Activated CD4-positive, alpha-beta T cell treated with anti-CD3 and anti-CD28 coated beads, Interleukin-2, amount 50 U/mL, for 24 hours (primary cell): ENCODE measurements at regions not wholly inside any gene's neighbourhood (a gene's known extent, or its start where the extent isn't known, plus 50 kb on each side); places are given as distances from the start of the nearest gene placed in this dataset.

ENCODE experiments used
- DNase-seq, 2 donors: peaks; one replicate each; pipeline ENCODE4 v3.0.0-alpha.2; 2020; ENCODE audit warnings: low read depth in 1 of 2, low spot score in 1 of 2

- no peak for DNase-seq
Observed at GRCh38 chr16:79271583-79271982, 329.0 kb downstream of the MAF start.

DNA sequence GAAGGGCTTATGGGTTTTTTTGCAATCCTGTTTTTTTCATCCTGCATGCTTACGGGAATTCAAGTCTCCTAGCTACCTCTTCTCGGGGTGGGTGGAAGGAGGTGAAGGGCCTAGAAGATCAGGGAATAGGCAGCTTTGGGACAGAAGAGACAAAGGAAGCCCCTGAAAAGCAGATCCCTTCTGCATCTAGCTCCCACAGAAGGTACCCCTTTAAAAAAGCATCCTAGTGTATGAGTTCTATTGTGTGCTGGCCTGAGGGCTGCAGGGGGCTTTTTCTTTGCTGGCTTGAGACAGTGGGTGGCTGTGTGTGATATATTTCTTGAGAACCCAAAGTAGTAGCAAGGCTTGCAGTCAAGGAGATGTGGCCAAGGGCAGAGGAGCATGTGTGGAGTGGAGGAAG is 330.5 kb downstream of the MAF start:
- DNase-seq, result no peak

DNA sequence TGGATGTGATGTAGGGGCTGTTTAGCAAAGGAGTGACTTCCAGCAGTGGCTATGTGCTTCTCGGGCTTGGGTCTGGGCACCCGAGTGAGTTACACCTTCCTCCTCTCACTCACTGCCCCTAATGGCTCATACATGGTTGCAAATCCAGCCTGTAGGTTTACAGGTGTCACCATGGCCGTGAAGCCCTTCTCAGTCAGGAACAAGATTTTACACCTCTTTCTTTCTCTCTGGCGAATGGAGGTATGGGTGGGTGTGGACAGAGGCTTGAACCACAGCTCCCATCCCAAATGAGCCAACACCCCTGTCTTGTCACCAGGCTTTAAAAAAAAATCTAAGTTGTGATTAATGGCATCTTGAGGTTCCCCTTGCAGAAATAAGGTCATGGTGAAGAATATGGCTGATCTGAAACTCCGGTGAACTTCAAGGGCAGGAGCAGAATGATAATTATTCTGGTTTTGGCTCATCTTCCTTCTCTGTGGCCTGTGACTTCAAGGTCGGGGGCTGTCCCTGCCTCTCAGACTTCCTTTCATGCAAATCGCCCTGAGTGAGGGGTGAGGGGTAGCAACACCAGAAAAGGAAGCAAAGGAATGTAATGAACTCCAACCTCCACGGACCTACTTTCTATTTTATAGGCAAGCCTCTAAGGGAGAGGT is 331.2 kb downstream of the MAF start:
- DNase-seq, result peak in 1 of 2 donors; percentile 71

DNA sequence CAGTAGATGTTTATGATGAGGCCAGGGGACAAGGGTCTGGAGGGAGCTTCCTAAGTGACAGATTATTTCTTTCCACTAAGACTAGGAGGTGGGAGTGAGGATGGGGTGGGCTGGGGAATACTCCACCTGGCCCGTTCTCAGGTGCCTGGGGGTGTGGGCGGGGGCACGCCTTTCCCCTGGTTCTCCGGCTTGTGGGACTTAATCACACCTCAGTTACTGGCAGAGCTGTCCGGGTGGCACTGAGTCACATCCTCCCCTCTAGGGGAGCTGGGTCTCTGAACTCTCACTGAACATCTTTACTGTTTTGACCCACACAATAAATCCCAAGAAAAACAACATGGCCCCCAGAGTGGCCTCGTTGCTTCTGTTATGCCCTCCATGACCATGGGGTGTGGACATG is 332.8 kb downstream of the MAF start:
- DNase-seq, result peak in 1 of 2 donors; percentile 17

GRCh38 chr16:79267146-79267545 is 333.4 kb downstream of the MAF start:
- no peak for DNase-seq

DNA sequence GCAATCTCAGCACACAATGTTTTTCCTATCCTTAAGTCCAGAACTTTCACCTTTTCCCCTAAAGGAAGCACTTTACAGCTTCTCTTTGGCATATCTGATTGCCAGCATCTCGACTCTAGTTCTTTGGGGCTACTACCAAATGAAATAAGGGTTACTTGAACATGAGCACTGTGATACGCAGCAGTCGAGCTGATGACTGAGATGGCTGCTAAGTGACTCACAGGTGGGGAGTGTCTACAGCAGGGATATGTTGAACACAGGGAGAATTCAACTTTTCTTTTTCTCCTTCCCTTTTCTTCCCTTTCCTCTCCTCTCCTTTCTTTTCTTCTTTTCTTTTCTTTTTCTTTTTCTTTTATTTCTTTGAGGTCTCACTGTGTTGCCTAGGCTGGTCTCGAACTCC is 334.8 kb downstream of the MAF start:
- no peak for DNase-seq

- DNase-seq, result no peak
Observed at GRCh38 chr16:79265196-79265595, 335.3 kb downstream of the MAF start.

DNA sequence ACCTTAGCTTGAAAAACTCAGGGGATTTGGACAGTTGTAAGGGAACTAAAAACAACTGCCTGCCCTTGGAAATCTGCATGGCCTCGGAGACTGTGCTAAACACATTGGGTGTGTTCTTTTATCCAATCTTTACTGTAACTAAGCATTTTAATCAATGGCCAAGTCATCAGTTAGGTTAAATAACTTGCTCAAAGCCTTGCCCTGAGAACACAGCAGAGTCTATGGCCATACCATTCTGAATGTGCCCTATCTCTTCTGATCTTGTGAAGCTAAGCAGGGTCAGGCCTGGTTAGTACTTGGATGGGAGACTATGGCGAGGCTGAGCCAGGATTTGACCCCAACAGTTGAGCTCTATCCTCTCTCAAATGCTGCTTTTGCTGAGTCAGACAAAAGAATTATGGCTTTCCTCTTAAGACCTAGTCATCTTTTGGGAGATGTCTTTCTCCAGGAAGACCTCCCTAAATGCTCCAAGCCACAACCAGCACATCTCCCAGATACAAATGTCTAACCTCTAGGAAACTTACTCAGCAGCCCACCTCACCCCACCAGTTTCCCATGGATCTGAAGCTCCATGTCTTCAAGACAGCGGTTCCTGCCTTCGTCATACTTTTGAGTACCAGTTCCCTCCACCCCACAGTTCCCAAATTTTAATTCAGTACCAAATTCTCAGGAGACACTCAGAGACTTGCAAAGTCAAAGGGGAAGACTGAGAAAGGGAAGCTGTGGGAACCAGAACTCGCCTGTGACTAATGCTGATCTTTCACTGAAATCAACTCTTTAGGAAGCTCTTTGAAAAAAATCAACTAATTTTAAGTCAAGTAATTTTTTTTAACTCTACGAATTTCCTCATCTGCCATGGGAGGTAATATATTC is 336.1 kb downstream of the MAF start:
- no peak for DNase-seq

GRCh38 chr16:79263425-79263824 is 337.1 kb downstream of the MAF start:
- DNase-seq, result no peak
